Lung (tissue), 11 donors: ENCODE measurements at regions not wholly inside any gene's neighbourhood (a gene's known extent, or its start where the extent isn't known, plus 50 kb on each side); places are given as distances from the start of the nearest gene placed in this dataset.
"Not testable (repeated sequence)": the region's sequence is repeated elsewhere in the genome, so short reads cannot be mapped to it uniquely, and the experiment has no call there.

ENCODE experiments used
- ATAC-seq: fragments of 200-7000 bp; cut with Tn5 transposase; one replicate; pipeline ENCODE4 v1.9.1; 2020; ENCODE audit warnings: moderate number of reproducible peaks; ENCODE audit not compliant: insufficient read depth, low FRiP score
- DNase-seq, 3 donors: peaks; one replicate each; pipeline ENCODE4 v3.0.0-alpha.2; 2013 to 2017
- H3K27ac ChIP-seq, 2 donors: one replicate each; pipeline ENCODE4 v1.5.1; 2013; ENCODE audit warnings: mild to moderate bottlenecking in 2 of 2, moderate library complexity in 2 of 2, control low read depth in 1 of 2, inconsistent platforms in 1 of 2, low read depth in 1 of 2, low read length in 1 of 2
- H3K27me3 ChIP-seq, 3 donors: one replicate each; pipeline ENCODE4 v1.5.1; 2013; ENCODE audit warnings: low read length in 2 of 3; ENCODE audit not compliant: control insufficient read depth in 3 of 3, insufficient read depth in 3 of 3
- H3K36me3 ChIP-seq, 4 donors: one replicate each; pipeline ENCODE4 v1.5.1; 2013; ENCODE audit warnings: low read length in 4 of 4, mild to moderate bottlenecking in 1 of 4, moderate library complexity in 1 of 4; ENCODE audit not compliant: control insufficient read depth in 4 of 4, insufficient read depth in 4 of 4
- H3K4me1 ChIP-seq, 5 donors: one replicate each; pipeline ENCODE4 v1.5.1; 2013; ENCODE audit warnings: low read length in 5 of 5, mild to moderate bottlenecking in 2 of 5, moderate library complexity in 1 of 5; ENCODE audit not compliant: control insufficient read depth in 5 of 5, insufficient read depth in 5 of 5
- H3K4me3 ChIP-seq: one replicate; pipeline ENCODE4 v1.5.1; 2013; ENCODE audit warnings: mild to moderate bottlenecking, control low read depth, moderate library complexity
- H3K9ac ChIP-seq, 2 donors: one replicate each; pipeline ENCODE4 v1.5.1; 2013; ENCODE audit warnings: low read length in 2 of 2, control low read depth in 1 of 2; ENCODE audit not compliant: insufficient read depth in 1 of 2
- H3K9me3 ChIP-seq, 4 donors: one replicate each; pipeline ENCODE4 v1.5.1; 2013; ENCODE audit warnings: low read length in 3 of 4, mild to moderate bottlenecking in 1 of 4, moderate library complexity in 1 of 4; ENCODE audit not compliant: control insufficient read depth in 4 of 4, insufficient read depth in 3 of 4
- WGBS, 2 donors: extraction: QIAGEN DNeasy Blood & Tissue Kit; methylation state at CpG; one replicate each; pipeline ENCODE4 v1.1.7; 2013; 5-methylcytosine and 5-hydroxymethylcytosine counted together
- TF ChIP-seq, protein P1 (sequence below): IDR thresholded peaks from 2 replicates; pipeline ENCODE4 v1.5.1; 2012; ENCODE audit warnings: mild to moderate bottlenecking; ENCODE audit errors: control extremely low read depth, extremely low read depth
- donor health status: control.
- donor health status: control.
- donor health status: Bipolar disorder and iron deficiency.
- donor health status: healthy.
- donor health status: DM: yes; HTN: yes; CAD: no.

DNA sequence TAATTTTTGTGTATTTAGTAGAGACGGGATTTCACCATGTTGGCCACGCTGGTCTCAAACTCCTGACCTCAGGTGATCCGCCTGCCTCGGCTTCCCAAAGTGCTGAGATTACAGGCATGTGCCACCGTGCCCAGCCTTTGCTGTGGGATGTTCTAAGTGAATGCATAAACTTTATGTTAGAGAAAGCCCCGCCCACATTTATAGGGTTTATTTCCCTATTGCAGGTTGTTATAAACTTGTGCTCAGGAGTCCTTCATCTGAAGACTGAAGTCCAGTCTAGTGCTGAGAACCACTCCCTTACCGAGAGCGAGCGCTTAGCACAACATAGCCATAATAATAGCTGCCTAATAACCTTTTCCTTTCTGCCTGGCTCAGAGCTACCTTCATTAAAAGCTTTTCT, 75.4 kb upstream of the ZNF217 start:
- DNase-seq, result no peak
- Histone ChIP-seq H3K9ac (no peak overlapping the region), H3K9me3 (no peaks in the 10 kb centered on the region), H3K4me3 (no peak overlapping the region), H3K4me1 (no peaks in the 10 kb centered on the region), H3K27ac (no peak overlapping the region), H3K27me3 (no peaks in the 10 kb centered on the region), H3K36me3 (no peaks in the 10 kb centered on the region)
- ATAC-seq, result no peak
- TF ChIP-seq, protein P1, sequence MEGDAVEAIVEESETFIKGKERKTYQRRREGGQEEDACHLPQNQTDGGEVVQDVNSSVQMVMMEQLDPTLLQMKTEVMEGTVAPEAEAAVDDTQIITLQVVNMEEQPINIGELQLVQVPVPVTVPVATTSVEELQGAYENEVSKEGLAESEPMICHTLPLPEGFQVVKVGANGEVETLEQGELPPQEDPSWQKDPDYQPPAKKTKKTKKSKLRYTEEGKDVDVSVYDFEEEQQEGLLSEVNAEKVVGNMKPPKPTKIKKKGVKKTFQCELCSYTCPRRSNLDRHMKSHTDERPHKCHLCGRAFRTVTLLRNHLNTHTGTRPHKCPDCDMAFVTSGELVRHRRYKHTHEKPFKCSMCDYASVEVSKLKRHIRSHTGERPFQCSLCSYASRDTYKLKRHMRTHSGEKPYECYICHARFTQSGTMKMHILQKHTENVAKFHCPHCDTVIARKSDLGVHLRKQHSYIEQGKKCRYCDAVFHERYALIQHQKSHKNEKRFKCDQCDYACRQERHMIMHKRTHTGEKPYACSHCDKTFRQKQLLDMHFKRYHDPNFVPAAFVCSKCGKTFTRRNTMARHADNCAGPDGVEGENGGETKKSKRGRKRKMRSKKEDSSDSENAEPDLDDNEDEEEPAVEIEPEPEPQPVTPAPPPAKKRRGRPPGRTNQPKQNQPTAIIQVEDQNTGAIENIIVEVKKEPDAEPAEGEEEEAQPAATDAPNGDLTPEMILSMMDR, result no peak
- WGBS, 2 donors, result 90 to 96% methylated on average over 9 of the region's 9 CpGs

- H3K9me3 ChIP-seq, result no peaks in the 10 kb centered on the region
Observed at GRCh38 chr20:53666144-53666543, 72.5 kb upstream of the ZNF217 start.

DNA sequence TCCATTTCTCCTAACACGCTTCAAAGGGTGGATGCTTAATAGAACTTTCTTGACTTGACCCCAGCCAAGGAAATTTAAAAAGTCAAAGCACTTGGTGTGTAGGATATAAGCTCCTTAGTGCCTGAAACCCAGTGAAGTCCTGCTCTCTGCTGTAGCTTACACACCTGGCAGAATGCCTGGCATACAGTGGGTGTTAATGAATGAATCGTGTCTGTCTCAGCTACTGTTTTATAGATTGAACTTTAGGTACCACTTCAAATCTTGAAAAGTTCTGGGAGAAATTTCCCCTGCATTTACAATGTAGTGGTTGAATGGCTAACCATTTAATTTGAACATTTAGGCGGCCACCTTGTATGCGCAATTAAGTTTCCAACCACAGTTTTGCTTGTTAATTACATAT, 70.5 kb upstream of the ZNF217 start:
- peak in 2 of 3 donors; percentile 26 to 60 for DNase-seq
- no peak for ATAC-seq
- peaks cover 0 to 23% (median 5%) of the 10 kb centered on the region in 5 donors for H3K4me1 ChIP-seq
- H3K9me3 ChIP-seq, result no peaks in the 10 kb centered on the region
- 85 to 92% methylated on average over 4 of the region's 4 CpGs for WGBS, 2 donors
- no peak overlapping the region for H3K27ac ChIP-seq
- no peak overlapping the region for H3K4me3 ChIP-seq
- TF ChIP-seq, protein P1, result no peak
- H3K36me3 ChIP-seq, result no peaks in the 10 kb centered on the region
- no peak overlapping the region for H3K9ac ChIP-seq
- no peaks in the 10 kb centered on the region for H3K27me3 ChIP-seq

More at GRCh38 chr20:53666144-53666543, 72.5 kb upstream of the ZNF217 start:
- no peak overlapping the region for H3K27ac ChIP-seq
- TF ChIP-seq, protein P1, result no peak
- WGBS, 2 donors, result 98% methylated on average over 6 of the region's 6 CpGs
- no peak for ATAC-seq
- no peaks in the 10 kb centered on the region for H3K36me3 ChIP-seq
- H3K4me3 ChIP-seq, result no peak overlapping the region
- H3K4me1 ChIP-seq, result peaks cover 0 to 8% (median 5%) of the 10 kb centered on the region in 5 donors
- no peak overlapping the region for H3K9ac ChIP-seq
- no peaks in the 10 kb centered on the region for H3K27me3 ChIP-seq
- DNase-seq, result no peak

DNA sequence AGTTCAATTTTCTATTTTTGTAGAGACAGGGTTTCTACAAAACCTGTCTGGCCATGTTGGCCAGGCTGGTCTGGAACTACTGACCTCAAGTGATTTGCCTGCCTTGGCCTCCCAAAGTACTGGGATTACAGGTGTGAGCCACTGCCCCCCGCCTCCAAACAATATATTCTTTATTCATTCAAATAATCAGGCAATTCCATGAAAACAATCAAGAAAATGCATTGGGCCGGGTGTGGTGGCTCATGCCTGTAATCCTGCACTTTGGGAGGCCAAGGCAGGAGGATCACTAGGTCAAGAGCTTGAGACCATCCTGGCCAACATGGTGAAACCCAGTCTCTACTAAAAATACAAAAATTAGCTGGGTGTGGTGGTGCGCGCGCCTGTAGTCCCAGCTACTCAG, 69.9 kb upstream of the ZNF217 start:
- H3K36me3 ChIP-seq, H3K27ac ChIP-seq, H3K27me3 ChIP-seq, DNase-seq, H3K4me3 ChIP-seq, H3K9me3 ChIP-seq, ATAC-seq, H3K9ac ChIP-seq: not testable (repeated sequence)
- peaks cover 0 to 23% (median 5%) of the 10 kb centered on the region in 5 donors for H3K4me1 ChIP-seq
- 99% methylated on average over 5 of the region's 5 CpGs for WGBS, 2 donors
